PFSK-1 (cell line): ENCODE measurements at regions not wholly inside any gene's neighbourhood (a gene's known extent, or its start where the extent isn't known, plus 50 kb on each side); places are given as distances from the start of the nearest gene placed in this dataset.

ENCODE experiments used
- FOXP2 ChIP-seq: optimal IDR thresholded peaks from 2 replicates; pipeline ENCODE3; 2011; ENCODE audit warnings: borderline replicate concordance, control low read depth, inconsistent platforms; ENCODE audit not compliant: insufficient read depth; ENCODE audit errors: extremely low read length, extremely low read depth
- POLR2AphosphoS5 ChIP-seq: IDR thresholded peaks from 2 replicates; pipeline ENCODE4 v1.6.1; 2012; ENCODE audit warnings: low read depth, mild to moderate bottlenecking, control low read depth, low read length, moderate library complexity
- REST ChIP-seq, 2 experiments: IDR thresholded peaks; 2 replicates each; pipeline versions ENCODE4 v1.6.1 to v1.8.0; 2011 to 2012; ENCODE audit warnings: low read depth in 2 of 2, low read length in 2 of 2, control low read depth in 1 of 2, inconsistent platforms in 1 of 2, mild to moderate bottlenecking in 1 of 2, moderate library complexity in 1 of 2; ENCODE audit not compliant: insufficient read depth in 1 of 2
- SIN3A ChIP-seq: IDR thresholded peaks from 2 replicates; pipeline ENCODE4 v1.6.1; 2012; ENCODE audit warnings: mild to moderate bottlenecking, low read length, moderate library complexity, borderline replicate concordance; ENCODE audit not compliant: insufficient read depth
- TAF1 ChIP-seq: IDR thresholded peaks from 2 replicates; pipeline ENCODE4 v1.6.1; 2012; ENCODE audit warnings: low read length, control low read depth, borderline replicate concordance; ENCODE audit not compliant: insufficient read depth

GRCh38 chr20:51210084-51210483 lies 187.2 kb upstream of the KCNG1 start:
- TF ChIP-seq REST (IDR thresholded peaks at IDR 0.05; ENCODE audit: insufficient read depth in 1 of 2, low read depth in 2 of 2, low read length in 2 of 2): no peak
- TF ChIP-seq TAF1: no peak
- no peak for TF ChIP-seq POLR2AphosphoS5
- no peak for TF ChIP-seq SIN3A
- TF ChIP-seq FOXP2: no peak
